Mesenchymal stem cell (in vitro differentiated cells and primary cell): ENCODE measurements at regions not wholly inside any gene's neighbourhood (a gene's known extent, or its start where the extent isn't known, plus 50 kb on each side); places are given as distances from the start of the nearest gene placed in this dataset.
A peak's percentile ranks its signal among the peaks of the same experiment; 100 is the strongest.
"Not testable (repeated sequence)": the region's sequence is repeated elsewhere in the genome, so short reads cannot be mapped to it uniquely, and the experiment has no call there.

Source experiments
- DNase-seq: peaks from one replicate; pipeline ENCODE4 v3.0.0-alpha.2; 2013
- H2AFZ ChIP-seq: one replicate; pipeline ENCODE4 v1.6.1; 2013; ENCODE audit warnings: low read depth, mild to moderate bottlenecking, control low read depth, inconsistent platforms, low read length, moderate library complexity
- H2AK5ac ChIP-seq: 2 replicates; pipeline ENCODE4 v1.6.1; 2013; ENCODE audit warnings: low read length, moderate library complexity, mild to moderate bottlenecking, inconsistent platforms; ENCODE audit not compliant: severe bottlenecking
- H2BK120ac ChIP-seq: one replicate; pipeline ENCODE4 v1.6.1; 2013; ENCODE audit warnings: low read depth, mild to moderate bottlenecking, inconsistent platforms, low read length, moderate library complexity
- H2BK12ac ChIP-seq, 2 experiments: one replicate each; pipeline ENCODE4 v1.6.1; 2013; ENCODE audit warnings: inconsistent platforms in 2 of 2, low read length in 2 of 2, mild to moderate bottlenecking in 2 of 2, moderate library complexity in 2 of 2, control low read depth in 1 of 2
- H2BK15ac ChIP-seq: one replicate; pipeline ENCODE4 v1.6.1; 2013; ENCODE audit warnings: mild to moderate bottlenecking, low read depth, inconsistent platforms; ENCODE audit not compliant: poor library complexity, severe bottlenecking
- H2BK5ac ChIP-seq: 2 replicates; pipeline ENCODE4 v1.6.1; 2013; ENCODE audit warnings: low read depth, mild to moderate bottlenecking, low read length, control low read depth, inconsistent platforms; ENCODE audit not compliant: poor library complexity, severe bottlenecking
- H3K14ac ChIP-seq, 2 experiments: one replicate each; pipeline ENCODE4 v1.6.1; 2013; ENCODE audit warnings: inconsistent platforms in 2 of 2, low read length in 2 of 2, control low read depth in 1 of 2, mild to moderate bottlenecking in 1 of 2, moderate library complexity in 1 of 2
- H3K18ac ChIP-seq, 2 experiments: one replicate each; pipeline ENCODE4 v1.6.1; 2013; ENCODE audit warnings: inconsistent platforms in 2 of 2, low read length in 2 of 2, control low read depth in 1 of 2, low read depth in 1 of 2, mild to moderate bottlenecking in 1 of 2
- H3K23ac ChIP-seq, 2 experiments: one replicate each; pipeline ENCODE4 v1.6.1; 2013; ENCODE audit warnings: inconsistent platforms in 2 of 2, low read length in 2 of 2, mild to moderate bottlenecking in 2 of 2, moderate library complexity in 2 of 2, control low read depth in 1 of 2
- H3K27ac ChIP-seq: 2 replicates; pipeline ENCODE4 v1.5.1; 2013; ENCODE audit warnings: mild to moderate bottlenecking, moderate library complexity, low read length, control low read depth, inconsistent platforms; ENCODE audit not compliant: poor library complexity, severe bottlenecking
- H3K27me3 ChIP-seq, 2 experiments: 2 replicates each; pipeline versions ENCODE4 v1.6.1 to v1.7.0; 2013; ENCODE audit warnings: low read length in 2 of 2, mild to moderate bottlenecking in 2 of 2, moderate library complexity in 2 of 2, control low read depth in 1 of 2, inconsistent platforms in 1 of 2; ENCODE audit not compliant: control insufficient read depth in 1 of 2, insufficient read depth in 1 of 2
- H3K36me3 ChIP-seq, 2 experiments: 2 replicates each; pipeline versions ENCODE4 v1.6.1 to v1.7.0; 2013; ENCODE audit warnings: low read length in 2 of 2, control low read depth in 1 of 2, inconsistent platforms in 1 of 2, low read depth in 1 of 2, mild to moderate bottlenecking in 1 of 2; ENCODE audit not compliant: insufficient read depth in 2 of 2, control insufficient read depth in 1 of 2
- H3K4ac ChIP-seq, 2 experiments: one replicate each; pipeline ENCODE4 v1.6.1; 2013; ENCODE audit warnings: inconsistent platforms in 2 of 2, low read length in 2 of 2, mild to moderate bottlenecking in 2 of 2, moderate library complexity in 2 of 2, control low read depth in 1 of 2, low read depth in 1 of 2
- H3K4me1 ChIP-seq: 2 replicates; pipeline ENCODE4 v1.6.1; 2013; ENCODE audit warnings: low read depth, low read length, control low read depth; ENCODE audit not compliant: control insufficient read depth, insufficient read depth
- H3K4me2 ChIP-seq: 2 replicates; pipeline ENCODE4 v1.6.1; 2013; ENCODE audit warnings: low read length, mild to moderate bottlenecking, inconsistent platforms; ENCODE audit not compliant: poor library complexity, severe bottlenecking
- H3K4me3 ChIP-seq, 2 experiments: 2 replicates each; pipeline versions ENCODE4 v1.5.1 to v1.7.0; 2013; ENCODE audit warnings: low read length in 2 of 2, mild to moderate bottlenecking in 2 of 2, control low read depth in 1 of 2, low read depth in 1 of 2; ENCODE audit not compliant: insufficient read depth in 1 of 2
- H3K79me1 ChIP-seq: replicated peaks from 2 replicates; pipeline ENCODE4 v1.6.1; 2013; ENCODE audit warnings: mild to moderate bottlenecking, control low read depth, low read length, inconsistent platforms; ENCODE audit not compliant: poor library complexity, severe bottlenecking
- H3K9ac ChIP-seq: 2 replicates; pipeline ENCODE4 v1.7.0; 2013; ENCODE audit warnings: mild to moderate bottlenecking, low read length, moderate library complexity
- H3K9me3 ChIP-seq: 2 replicates; pipeline ENCODE4 v1.7.0; 2013; ENCODE audit warnings: mild to moderate bottlenecking, low read length; ENCODE audit not compliant: control insufficient read depth
- H4K8ac ChIP-seq: one replicate; pipeline ENCODE4 v1.6.1; 2013; ENCODE audit warnings: inconsistent platforms, mild to moderate bottlenecking, low read length, moderate library complexity
- H4K91ac ChIP-seq: one replicate; pipeline ENCODE4 v1.6.1; 2013; ENCODE audit warnings: mild to moderate bottlenecking, low read length, inconsistent platforms
- WGBS: methylation state at CpG from one replicate; pipeline ENCODE4 v1.1.7; 2013; ENCODE audit warnings: mixed read lengths; 5-methylcytosine and 5-hydroxymethylcytosine counted together

GRCh38 chrX:36897690-36898089 is 110.5 kb upstream of the FAM47C start:
- H3K9ac ChIP-seq, result no peak overlapping the region
- 78% methylated on average over 2 of the region's 3 CpGs for WGBS

DNA sequence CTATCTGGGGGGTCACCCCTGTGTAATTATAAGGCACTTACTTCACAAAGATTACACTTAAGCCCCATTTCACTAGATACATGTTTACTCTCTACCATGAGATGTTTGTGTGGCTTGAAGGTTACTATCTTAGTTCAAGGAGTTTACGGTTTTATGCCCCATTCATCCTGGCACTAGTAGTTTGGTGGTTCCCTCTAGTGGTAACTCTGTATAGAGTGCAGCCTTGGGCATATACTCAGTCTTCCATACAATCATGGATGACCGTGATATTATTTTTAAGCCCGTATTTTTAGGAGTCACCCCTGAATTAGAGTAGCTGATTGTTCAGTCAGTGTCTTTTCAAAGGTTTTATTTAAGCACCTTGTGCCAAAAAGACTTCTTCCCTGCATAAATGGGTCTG is 109.9 kb upstream of the FAM47C start:
- Histone ChIP-seq H3K9ac (no peak overlapping the region), H3K4me1 (no peaks in the 10 kb centered on the region), H3K23ac (no peak overlapping the region), H2AFZ (no peak overlapping the region), H3K36me3 (no peaks in the 10 kb centered on the region), H3K9me3 (no peaks in the 10 kb centered on the region), H3K4me2 (no peak overlapping the region), H3K27me3 (peaks cover 0 to 5% of the 10 kb centered on the region in 2 experiments), H4K8ac (no peak overlapping the region), H2BK15ac (no peak overlapping the region), H2AK5ac (no peak overlapping the region), H3K27ac (no peak overlapping the region), H2BK120ac (no peak overlapping the region), H3K14ac (no peak overlapping the region), H2BK12ac (no peak overlapping the region), H2BK5ac (no peak overlapping the region), H3K4me3 (no peak overlapping the region), H3K18ac (no peak overlapping the region), H3K79me1 (no peaks in the 10 kb centered on the region), H4K91ac (no peak overlapping the region), H3K4ac (no peak overlapping the region)
- peak; percentile 2 for DNase-seq
- WGBS, result 67% methylated on average over 2 of the region's 3 CpGs

More at GRCh38 chrX:36897690-36898089, 110.5 kb upstream of the FAM47C start:
- no peak overlapping the region for H4K91ac ChIP-seq
- no peaks in the 10 kb centered on the region for H3K79me1 ChIP-seq
- no peak overlapping the region for H3K23ac ChIP-seq
- no peak overlapping the region for H2AK5ac ChIP-seq
- no peak for DNase-seq
- no peak overlapping the region for H3K27ac ChIP-seq
- no peak overlapping the region for H3K4ac ChIP-seq
- no peaks in the 10 kb centered on the region for H3K4me1 ChIP-seq
- no peaks in the 10 kb centered on the region for H3K36me3 ChIP-seq
- H3K4me3 ChIP-seq, result no peak overlapping the region
- no peak overlapping the region for H2AFZ ChIP-seq
- H4K8ac ChIP-seq, result no peak overlapping the region
- no peak overlapping the region for H3K14ac ChIP-seq
- no peak overlapping the region for H2BK5ac ChIP-seq
- no peak overlapping the region for H2BK15ac ChIP-seq
- H3K27me3 ChIP-seq, result peaks cover 0 to 5% of the 10 kb centered on the region in 2 experiments
- H3K4me2 ChIP-seq, result no peak overlapping the region
- H2BK12ac ChIP-seq, result no peak overlapping the region
- no peaks in the 10 kb centered on the region for H3K9me3 ChIP-seq
- H2BK120ac ChIP-seq, result no peak overlapping the region
- no peak overlapping the region for H3K18ac ChIP-seq

DNA sequence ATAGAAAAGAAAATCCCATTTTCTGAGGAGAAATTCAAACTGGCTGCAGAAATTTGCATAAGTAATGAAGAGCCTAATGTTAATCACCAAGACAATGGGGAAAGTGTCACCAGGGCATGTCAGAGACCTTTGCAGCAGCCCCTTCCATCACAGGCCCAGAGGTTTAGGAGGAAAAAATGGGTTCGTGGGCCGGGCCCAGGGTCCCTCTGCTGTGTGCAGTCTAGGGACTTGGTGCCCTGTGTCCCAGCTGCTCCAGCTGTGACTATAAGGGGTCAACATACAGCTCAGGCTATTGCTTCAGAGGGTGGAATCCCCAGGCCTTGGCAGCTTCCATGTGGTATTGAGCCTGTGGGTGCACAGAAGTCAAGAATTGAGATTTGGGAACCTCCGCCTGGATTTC is 103.6 kb upstream of the FAM47C start:
- H3K18ac ChIP-seq, H3K27ac ChIP-seq, H3K27me3 ChIP-seq, H3K4ac ChIP-seq, H3K4me1 ChIP-seq, H2BK5ac ChIP-seq, H3K14ac ChIP-seq, H3K4me3 ChIP-seq, H2BK12ac ChIP-seq, H3K9ac ChIP-seq, H4K8ac ChIP-seq, H3K4me2 ChIP-seq, H2BK120ac ChIP-seq, H3K36me3 ChIP-seq, H3K79me1 ChIP-seq, H3K9me3 ChIP-seq, H2AFZ ChIP-seq, DNase-seq, H2AK5ac ChIP-seq, H4K91ac ChIP-seq, H3K23ac ChIP-seq, H2BK15ac ChIP-seq: not testable (repeated sequence)
- 89% methylated on average over 3 of the region's 3 CpGs for WGBS

DNA sequence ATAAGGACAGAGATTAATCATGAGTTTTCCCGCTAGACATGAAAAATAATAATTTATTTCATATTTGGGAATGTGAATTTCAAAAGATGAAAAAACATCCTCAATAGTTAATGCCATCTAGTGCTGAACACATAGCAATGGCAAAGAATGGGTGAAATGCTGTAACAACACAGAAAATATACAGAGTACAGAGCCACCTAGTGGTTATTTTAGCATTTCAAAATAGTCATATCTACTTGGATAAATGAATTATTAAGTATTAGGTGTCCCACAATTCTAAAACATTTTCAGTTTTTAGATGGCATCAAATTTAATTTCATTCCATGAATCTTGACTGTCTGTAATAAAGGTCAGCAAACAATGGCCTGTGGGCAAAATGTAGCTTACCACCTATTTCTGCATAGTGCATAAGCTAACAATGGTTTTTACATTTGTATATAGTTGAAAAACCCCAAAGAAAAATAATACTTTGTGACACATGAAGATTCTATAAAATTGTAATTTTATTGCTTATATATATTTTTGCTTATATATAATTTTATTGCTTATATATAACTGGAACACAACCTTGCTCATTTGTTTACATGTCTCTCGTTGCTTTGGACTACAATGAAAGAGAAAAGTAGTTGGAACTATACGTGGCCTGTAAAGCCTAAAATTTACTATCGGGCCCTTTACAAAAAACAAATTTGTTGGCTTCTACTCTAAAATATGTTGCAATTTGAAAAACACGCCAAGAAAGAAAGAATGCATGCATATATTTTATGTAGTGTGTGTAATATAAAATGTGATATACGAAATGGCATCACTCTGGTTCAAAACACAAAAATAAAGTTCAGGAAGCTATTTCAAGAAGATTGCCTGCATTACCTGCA is 99.1 kb upstream of the FAM47C start:
- Histone ChIP-seq H2BK15ac (no peak overlapping the region), H3K4me2 (no peak overlapping the region), H3K36me3 (no peaks in the 10 kb centered on the region), H3K4me1 (no peaks in the 10 kb centered on the region), H3K23ac (no peak overlapping the region), H3K18ac (no peak overlapping the region), H2AK5ac (no peak overlapping the region), H3K79me1 (no peaks in the 10 kb centered on the region), H2BK120ac (no peak overlapping the region), H3K27me3 (no peaks in the 10 kb centered on the region), H3K27ac (no peak overlapping the region), H3K4me3 (no peak overlapping the region), H3K14ac (no peak overlapping the region), H3K9ac (no peak overlapping the region), H2BK5ac (no peak overlapping the region), H2BK12ac (no peak overlapping the region), H3K4ac (no peak overlapping the region), H2AFZ (no peak overlapping the region), H4K8ac (no peak overlapping the region), H3K9me3 (no peaks in the 10 kb centered on the region), H4K91ac (no peak overlapping the region)
- DNase-seq, result peak; percentile 26
- 89% methylated on average over 3 of the region's 6 CpGs for WGBS
